ENCODE measurements at regions not wholly inside any gene's neighbourhood (a gene's known extent, or its start where the extent isn't known, plus 50 kb on each side); places are given as distances from the start of the nearest gene placed in this dataset.

- H3K4me3 ChIP-seq (ENCODE audit: low read depth, low read length, poor library complexity, severe bottlenecking): no peak overlapping the region
- H3K4me2 ChIP-seq (ENCODE audit: low read length): no peak overlapping the region
- intact Hi-C loops (cut with micrococcal nuclease; ENCODE audit: unreplicated experiment): no loop called here
- no peaks in the 10 kb centered on the region for H3K9me3 ChIP-seq (ENCODE audit: low read length)
- no peak for DNase-seq (ENCODE audit: low spot score)
- CTCF ChIA-PET (ENCODE audit: unreplicated experiment): no interaction called here
- H3K79me2 ChIP-seq (ENCODE audit: insufficient read depth, low read depth, low read length): no peaks in the 10 kb centered on the region
- H2AFZ ChIP-seq (ENCODE audit: low read length): no peak overlapping the region
- TF ChIP-seq EZH2phosphoT487 (IDR thresholded peaks at IDR 0.05; ENCODE audit: borderline replicate concordance, low read depth, low read length): no peak
- TF ChIP-seq CTCF (conservative IDR thresholded peaks at IDR 0.05; ENCODE audit: low read length): no peak
- POLR2A ChIA-PET: interaction anchor here (1.2 kb wide), 1 partner anchor 10 kb away, joined by 6 read pairs; no protein-coding TSS in a partner anchor
- H4K20me1 ChIP-seq (ENCODE audit: insufficient read depth, low read length): no peaks in the 10 kb centered on the region
- H3K27ac ChIP-seq (ENCODE audit: low read depth, low read length, poor library complexity, severe bottlenecking): no peak overlapping the region
- no peaks in the 10 kb centered on the region for H3K36me3 ChIP-seq (ENCODE audit: insufficient read depth, low read length)
- no TSS peak for BruUV-seq (replicated peaks)
- no peaks in the 10 kb centered on the region for H3K9me2 ChIP-seq (ENCODE audit: insufficient read depth, low read length)
- H3K4me1 ChIP-seq (ENCODE audit: insufficient read depth, low read length, poor library complexity, severe bottlenecking): no peaks in the 10 kb centered on the region
Observed at GRCh38 chr20:52704553-52704952, 267.6 kb upstream of the TSHZ2 start.

GRCh38 chr20:52688345-52688744 is 283.8 kb upstream of the TSHZ2 start:
- CTCF ChIA-PET (ENCODE audit: unreplicated experiment): no interaction called here
- Histone ChIP-seq H3K4me2 (ENCODE audit: low read length) (no peak overlapping the region), H3K27ac (ENCODE audit: low read depth, low read length, poor library complexity, severe bottlenecking) (no peak overlapping the region), H2AFZ (ENCODE audit: low read length) (no peak overlapping the region), H3K4me1 (ENCODE audit: insufficient read depth, low read length, poor library complexity, severe bottlenecking) (no peaks in the 10 kb centered on the region), H3K79me2 (ENCODE audit: insufficient read depth, low read depth, low read length) (no peaks in the 10 kb centered on the region), H3K9me3 (ENCODE audit: low read length) (no peaks in the 10 kb centered on the region), H3K4me3 (ENCODE audit: low read depth, low read length, poor library complexity, severe bottlenecking) (no peak overlapping the region), H4K20me1 (ENCODE audit: insufficient read depth, low read length) (no peaks in the 10 kb centered on the region), H3K36me3 (ENCODE audit: insufficient read depth, low read length) (no peaks in the 10 kb centered on the region), H3K9me2 (ENCODE audit: insufficient read depth, low read length) (no peaks in the 10 kb centered on the region)
- BruUV-seq (replicated peaks): no TSS peak
- TF ChIP-seq EZH2phosphoT487 (IDR thresholded peaks at IDR 0.05; ENCODE audit: borderline replicate concordance, low read depth, low read length) (no peak), CTCF (conservative IDR thresholded peaks at IDR 0.05; ENCODE audit: low read length) (no peak)
- POLR2A ChIA-PET: interaction anchor here (1.0 kb wide), 1 partner anchor 207 kb away, joined by 3 read pairs; no protein-coding TSS in a partner anchor
- no peak for DNase-seq (ENCODE audit: low spot score)
- intact Hi-C loops (cut with micrococcal nuclease; ENCODE audit: unreplicated experiment): no loop called here

GRCh38 chr20:52684905-52685304 is 287.3 kb upstream of the TSHZ2 start:
- intact Hi-C loops (cut with micrococcal nuclease; ENCODE audit: unreplicated experiment): no loop called here
- Histone ChIP-seq H4K20me1 (ENCODE audit: insufficient read depth, low read length) (no peaks in the 10 kb centered on the region), H3K9me3 (ENCODE audit: low read length) (no peaks in the 10 kb centered on the region), H2AFZ (ENCODE audit: low read length) (no peak overlapping the region), H3K79me2 (ENCODE audit: insufficient read depth, low read depth, low read length) (no peaks in the 10 kb centered on the region), H3K4me2 (ENCODE audit: low read length) (no peak overlapping the region), H3K36me3 (ENCODE audit: insufficient read depth, low read length) (no peaks in the 10 kb centered on the region), H3K4me3 (ENCODE audit: low read depth, low read length, poor library complexity, severe bottlenecking) (no peak overlapping the region), H3K9me2 (ENCODE audit: insufficient read depth, low read length) (no peaks in the 10 kb centered on the region), H3K27ac (ENCODE audit: low read depth, low read length, poor library complexity, severe bottlenecking) (no peak overlapping the region), H3K4me1 (ENCODE audit: insufficient read depth, low read length, poor library complexity, severe bottlenecking) (no peaks in the 10 kb centered on the region)
- DNase-seq (ENCODE audit: low spot score): no peak
- ChIA-PET CTCF (ENCODE audit: unreplicated experiment) (no interaction called here), POLR2A (interaction anchor here (0.6 kb wide), 1 partner anchor 612 kb away, joined by 3 read pairs; no protein-coding TSS in a partner anchor)
- no TSS peak for BruUV-seq (replicated peaks)
- TF ChIP-seq CTCF (conservative IDR thresholded peaks at IDR 0.05; ENCODE audit: low read length) (no peak), EZH2phosphoT487 (IDR thresholded peaks at IDR 0.05; ENCODE audit: borderline replicate concordance, low read depth, low read length) (no peak)
